HFF-Myc (cell line): ENCODE measurements at regions not wholly inside any gene's neighbourhood (a gene's known extent, or its start where the extent isn't known, plus 50 kb on each side); places are given as distances from the start of the nearest gene placed in this dataset.

Experiments used
- DNase-seq: peaks from one replicate; pipeline ENCODE4 v3.0.0-alpha.2; 2011; ENCODE audit warnings: low read depth; ENCODE audit errors: extremely low read depth
- H3K4me3 ChIP-seq: replicated peaks from 2 replicates; pipeline ENCODE4 v1.5.1; 2011; ENCODE audit warnings: low read depth, mild to moderate bottlenecking, control low read depth, low read length
- CTCF ChIP-seq: IDR thresholded peaks from 2 replicates; pipeline ENCODE4 v1.5.1; 2012; ENCODE audit warnings: mild to moderate bottlenecking, low read depth, low read length, control low read depth; ENCODE audit errors: missing control alignments

GRCh38 chr2:217529271-217529670, 473.5 kb downstream of the TNS1 start:
- H3K4me3 ChIP-seq: no peak overlapping the region
- TF ChIP-seq CTCF: no peak
- no peak for DNase-seq

DNA sequence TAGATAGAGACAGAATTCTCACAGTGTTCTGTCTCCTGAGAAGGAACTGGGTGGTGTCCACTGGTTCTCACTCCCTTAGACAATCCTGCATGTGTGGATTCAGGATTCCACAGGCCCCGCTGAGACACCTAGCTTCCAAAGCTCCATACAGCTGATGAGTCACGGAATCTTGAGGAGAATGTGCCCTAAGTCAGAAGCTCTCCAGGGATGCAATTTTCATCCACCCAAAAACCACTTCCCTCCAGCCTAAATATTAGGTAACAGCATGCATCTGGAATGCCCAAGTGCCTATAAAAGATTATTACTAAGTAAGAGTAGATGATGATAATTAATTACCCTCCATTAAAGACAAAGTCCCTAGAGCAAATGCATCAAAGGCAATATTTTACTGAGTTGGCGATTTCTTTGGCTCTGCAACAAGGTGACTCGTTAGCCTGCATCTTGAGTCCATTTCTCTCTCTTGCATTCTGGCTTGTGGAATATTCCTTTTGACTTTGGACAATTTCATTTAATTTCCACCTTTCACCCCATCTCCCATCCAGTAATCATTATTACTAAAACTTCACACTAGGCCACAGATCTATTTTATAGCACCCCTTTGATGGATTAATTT, 475.1 kb downstream of the TNS1 start:
- no peak for TF ChIP-seq CTCF
- no peak overlapping the region for H3K4me3 ChIP-seq
- no peak for DNase-seq

GRCh38 chr2:217525076-217525475, 477.7 kb downstream of the TNS1 start:
- DNase-seq: no peak
- H3K4me3 ChIP-seq: no peak overlapping the region
- no peak for TF ChIP-seq CTCF

DNA sequence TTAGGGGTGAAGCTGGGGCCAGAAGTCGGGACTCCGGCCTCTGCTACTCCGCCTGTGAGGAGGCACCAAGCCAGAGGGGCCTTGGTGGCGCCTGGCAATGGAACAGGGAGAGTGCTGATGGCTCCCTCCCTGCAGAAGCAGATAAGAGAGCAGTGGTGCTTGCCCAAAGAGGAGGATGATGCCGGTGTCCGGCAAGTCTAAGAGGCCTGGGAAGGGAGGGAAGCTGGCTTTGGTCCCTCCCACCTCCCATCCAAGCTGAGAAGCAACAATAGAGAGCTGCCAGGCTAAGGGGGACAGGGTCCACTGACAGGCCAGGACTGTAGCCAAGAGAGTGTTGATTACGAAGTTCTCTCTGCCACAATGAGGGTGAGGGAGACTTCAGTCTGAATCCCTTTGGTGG, 479.5 kb downstream of the TNS1 start:
- TF ChIP-seq CTCF: no peak

DNA sequence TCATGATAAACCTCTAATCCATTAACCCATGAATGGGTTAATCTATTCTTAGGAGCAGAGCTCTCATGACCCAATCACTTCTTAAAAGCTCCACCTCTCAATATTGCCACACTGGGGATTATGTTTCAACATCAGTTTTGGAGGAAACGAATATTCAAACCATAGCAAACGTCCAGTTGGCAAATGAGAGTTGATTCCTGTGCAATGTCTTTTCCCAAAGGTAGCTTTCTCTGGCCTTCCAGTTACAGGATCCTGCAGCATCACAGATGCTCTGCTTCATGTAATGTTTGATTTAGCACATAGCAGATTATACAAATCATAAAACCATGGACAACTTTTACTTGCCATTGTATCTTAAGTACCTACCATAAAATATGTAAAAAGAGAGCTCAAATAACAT, 481.0 kb downstream of the TNS1 start:
- no peak overlapping the region for H3K4me3 ChIP-seq
- no peak for DNase-seq
- TF ChIP-seq CTCF: no peak

More for the DNA sequence above, 479.5 kb downstream of the TNS1 start:
- DNase-seq: no peak
- no peak overlapping the region for H3K4me3 ChIP-seq

DNA sequence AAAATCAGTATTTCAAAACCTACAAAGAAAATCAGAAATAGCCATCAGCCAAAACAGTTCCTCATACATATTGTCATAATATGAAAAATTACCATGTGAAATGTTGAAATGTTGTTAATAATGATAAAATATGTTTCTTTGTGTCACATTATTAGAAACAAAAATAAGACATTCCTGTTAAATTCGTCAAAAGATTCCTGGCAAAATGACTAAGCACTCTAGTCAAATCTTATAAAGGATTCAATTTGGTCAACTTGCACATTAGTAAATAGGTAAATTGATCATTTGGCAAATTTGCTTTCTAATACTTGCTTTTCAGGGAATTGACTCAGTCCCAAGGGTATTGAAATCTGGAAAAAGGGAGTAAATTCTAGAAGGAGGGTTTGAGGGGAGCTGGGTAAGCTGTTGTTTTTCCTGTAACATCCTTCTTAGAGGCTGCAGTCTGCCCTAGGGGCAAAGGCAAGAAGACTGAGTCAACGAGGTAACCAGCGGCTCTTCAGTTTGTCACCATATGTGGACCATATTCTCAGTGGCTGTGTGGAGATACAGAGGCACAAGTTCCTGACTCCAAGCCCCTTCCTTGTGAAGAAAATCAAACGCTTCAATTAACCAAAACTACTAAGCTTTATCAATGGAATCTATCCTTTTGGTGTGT, 482.3 kb downstream of the TNS1 start:
- H3K4me3 ChIP-seq: no peak overlapping the region
- DNase-seq: peak; percentile 2
- no peak for TF ChIP-seq CTCF
